ENCODE measurements at regions not wholly inside any gene's neighbourhood (a gene's known extent, or its start where the extent isn't known, plus 50 kb on each side); places are given as distances from the start of the nearest gene placed in this dataset.

GRCh38 chr1:85102479-85102878 is 54.2 kb upstream of the MCOLN3 start:
- no peak for DNase-seq (ENCODE audit: low spot score)
- in situ Hi-C loops (cut with MboI; ENCODE audit: low pct_unique_long_range_greater_than_20kb, low sequenced_read_pairs, unreplicated experiment), result loop anchor here (25.0 kb wide), 1 partner anchor 135 kb away; no protein-coding TSS in a partner anchor
- TF ChIP-seq, protein P1, sequence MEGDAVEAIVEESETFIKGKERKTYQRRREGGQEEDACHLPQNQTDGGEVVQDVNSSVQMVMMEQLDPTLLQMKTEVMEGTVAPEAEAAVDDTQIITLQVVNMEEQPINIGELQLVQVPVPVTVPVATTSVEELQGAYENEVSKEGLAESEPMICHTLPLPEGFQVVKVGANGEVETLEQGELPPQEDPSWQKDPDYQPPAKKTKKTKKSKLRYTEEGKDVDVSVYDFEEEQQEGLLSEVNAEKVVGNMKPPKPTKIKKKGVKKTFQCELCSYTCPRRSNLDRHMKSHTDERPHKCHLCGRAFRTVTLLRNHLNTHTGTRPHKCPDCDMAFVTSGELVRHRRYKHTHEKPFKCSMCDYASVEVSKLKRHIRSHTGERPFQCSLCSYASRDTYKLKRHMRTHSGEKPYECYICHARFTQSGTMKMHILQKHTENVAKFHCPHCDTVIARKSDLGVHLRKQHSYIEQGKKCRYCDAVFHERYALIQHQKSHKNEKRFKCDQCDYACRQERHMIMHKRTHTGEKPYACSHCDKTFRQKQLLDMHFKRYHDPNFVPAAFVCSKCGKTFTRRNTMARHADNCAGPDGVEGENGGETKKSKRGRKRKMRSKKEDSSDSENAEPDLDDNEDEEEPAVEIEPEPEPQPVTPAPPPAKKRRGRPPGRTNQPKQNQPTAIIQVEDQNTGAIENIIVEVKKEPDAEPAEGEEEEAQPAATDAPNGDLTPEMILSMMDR (IDR thresholded peaks at IDR 0.05; ENCODE audit: extremely low read depth, insufficient read depth, missing control alignments), result no peak
